ENCODE measurements at regions not wholly inside any gene's neighbourhood (a gene's known extent, or its start where the extent isn't known, plus 50 kb on each side); places are given as distances from the start of the nearest gene placed in this dataset.
A peak's percentile ranks its signal among the peaks of the same experiment; 100 is the strongest.

GRCh38 chr2:236963631-236964182 lies 122.0 kb upstream of the COPS8 start:
- DNase-seq = no peak

- DNase-seq = no peak
Measured at GRCh38 chr2:236964291-236964690, 121.4 kb upstream of the COPS8 start.

- DNase-seq = no peak
Measured at GRCh38 chr2:236965021-236965840, 120.5 kb upstream of the COPS8 start.

GRCh38 chr2:236965841-236966096 lies 119.9 kb upstream of the COPS8 start:
- no peak for DNase-seq

GRCh38 chr2:236967499-236967783 lies 118.2 kb upstream of the COPS8 start:
- no peak for DNase-seq

- no peak for DNase-seq
Measured at GRCh38 chr2:236968101-236968879, 117.4 kb upstream of the COPS8 start.

GRCh38 chr2:236968880-236969534 lies 116.7 kb upstream of the COPS8 start:
- DNase-seq = no peak

- DNase-seq = peak; percentile 37
Measured at GRCh38 chr2:236969767-236970655, 115.7 kb upstream of the COPS8 start.

GRCh38 chr2:236970656-236971010 lies 115.1 kb upstream of the COPS8 start:
- DNase-seq = no peak

- DNase-seq = no peak
Measured at GRCh38 chr2:236971131-236971821, 114.4 kb upstream of the COPS8 start.

GRCh38 chr2:236971919-236972381 lies 113.7 kb upstream of the COPS8 start:
- DNase-seq = no peak

- DNase-seq = no peak
Measured at GRCh38 chr2:236972491-236973342, 113.0 kb upstream of the COPS8 start.

GRCh38 chr2:236973343-236973980 lies 112.2 kb upstream of the COPS8 start:
- DNase-seq = no peak

- DNase-seq = no peak
Measured at GRCh38 chr2:236974148-236974547, 111.5 kb upstream of the COPS8 start.

GRCh38 chr2:236974752-236975151 lies 110.9 kb upstream of the COPS8 start:
- no peak for DNase-seq

- DNase-seq = no peak
Measured at GRCh38 chr2:236975766-236976165, 109.9 kb upstream of the COPS8 start.

- DNase-seq = no peak
Measured at GRCh38 chr2:236976266-236977062, 109.2 kb upstream of the COPS8 start.

- DNase-seq = no peak
Measured at GRCh38 chr2:236977063-236977851, 108.4 kb upstream of the COPS8 start.

GRCh38 chr2:236977852-236978398 lies 107.8 kb upstream of the COPS8 start:
- no peak for DNase-seq

All from stimulated activated CD4-positive, alpha-beta T cell treated with anti-CD3 and anti-CD28 coated beads, Interleukin-15, amount 100 ng/mL, for 24 hours (primary cell).